ENCODE measurements at regions not wholly inside any gene's neighbourhood (a gene's known extent, or its start where the extent isn't known, plus 50 kb on each side); places are given as distances from the start of the nearest gene placed in this dataset.

DNA sequence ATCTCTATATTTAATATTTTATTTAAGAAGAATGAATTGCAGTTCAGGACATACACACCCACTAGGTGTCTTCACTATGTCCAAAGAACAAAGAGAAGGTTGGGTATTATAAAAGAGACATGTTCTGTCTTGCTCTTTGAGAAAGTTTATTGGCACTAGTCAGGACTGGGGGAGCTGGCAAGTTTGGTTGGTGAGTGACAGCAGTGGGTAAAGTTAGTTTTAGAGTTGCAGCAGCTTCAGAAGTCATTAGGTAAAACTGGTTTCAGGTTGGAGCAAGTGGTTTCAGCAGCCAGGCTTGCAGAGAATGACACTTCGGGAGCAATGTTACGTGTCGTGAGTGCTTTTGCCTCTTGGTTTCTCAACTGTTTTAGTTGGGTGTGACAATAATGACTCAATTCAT is 142.2 kb upstream of the HS3ST3A1 start:
- CTCF ChIA-PET, result no interaction called here
- no peaks in the 10 kb centered on the region for H3K36me3 Mint-ChIP-seq (ENCODE audit: low read depth)
- no peaks in the 10 kb centered on the region for H3K4me1 Mint-ChIP-seq (ENCODE audit: low read depth)
- POLR2A ChIA-PET, result no interaction called here
- ATAC-seq (no peak), DNase-seq (no peak)
- no peak overlapping the region for H3K27ac Mint-ChIP-seq
- H3K4me3 Mint-ChIP-seq, result no peak overlapping the region
- H3K27me3 Mint-ChIP-seq (ENCODE audit: low read depth), result peaks cover 9% of the 10 kb centered on the region
- H3K9me3 Mint-ChIP-seq (ENCODE audit: insufficient read depth), result no peaks in the 10 kb centered on the region

DNA sequence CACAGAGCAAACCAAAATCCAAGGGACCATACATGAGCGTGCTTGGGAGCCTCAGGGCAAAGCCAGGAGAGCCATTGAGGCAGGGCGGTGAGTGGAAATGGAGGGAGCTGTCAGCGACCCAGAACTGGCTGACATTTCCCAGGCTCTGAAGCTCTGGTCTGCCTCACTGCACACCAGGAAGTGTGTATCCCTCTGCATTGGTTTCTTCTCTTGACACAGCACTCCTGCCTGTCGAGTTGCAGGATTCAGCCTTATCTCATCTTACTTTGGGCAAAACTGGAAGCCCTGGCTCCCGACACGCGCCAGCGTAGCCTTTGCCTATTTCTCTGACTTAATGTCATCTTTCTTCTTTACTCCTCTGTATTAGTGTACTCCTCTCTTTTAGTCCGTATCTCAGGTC is 144.7 kb upstream of the HS3ST3A1 start:
- no peak overlapping the region for H3K4me3 Mint-ChIP-seq
- ATAC-seq (no peak), DNase-seq (no peak)
- no peaks in the 10 kb centered on the region for H3K9me3 Mint-ChIP-seq (ENCODE audit: insufficient read depth)
- no peaks in the 10 kb centered on the region for H3K4me1 Mint-ChIP-seq (ENCODE audit: low read depth)
- CTCF ChIA-PET, result no interaction called here
- H3K27me3 Mint-ChIP-seq (ENCODE audit: low read depth), result peaks cover 2% of the 10 kb centered on the region
- H3K27ac Mint-ChIP-seq, result no peak overlapping the region
- POLR2A ChIA-PET, result no interaction called here
- H3K36me3 Mint-ChIP-seq (ENCODE audit: low read depth), result no peaks in the 10 kb centered on the region

DNA sequence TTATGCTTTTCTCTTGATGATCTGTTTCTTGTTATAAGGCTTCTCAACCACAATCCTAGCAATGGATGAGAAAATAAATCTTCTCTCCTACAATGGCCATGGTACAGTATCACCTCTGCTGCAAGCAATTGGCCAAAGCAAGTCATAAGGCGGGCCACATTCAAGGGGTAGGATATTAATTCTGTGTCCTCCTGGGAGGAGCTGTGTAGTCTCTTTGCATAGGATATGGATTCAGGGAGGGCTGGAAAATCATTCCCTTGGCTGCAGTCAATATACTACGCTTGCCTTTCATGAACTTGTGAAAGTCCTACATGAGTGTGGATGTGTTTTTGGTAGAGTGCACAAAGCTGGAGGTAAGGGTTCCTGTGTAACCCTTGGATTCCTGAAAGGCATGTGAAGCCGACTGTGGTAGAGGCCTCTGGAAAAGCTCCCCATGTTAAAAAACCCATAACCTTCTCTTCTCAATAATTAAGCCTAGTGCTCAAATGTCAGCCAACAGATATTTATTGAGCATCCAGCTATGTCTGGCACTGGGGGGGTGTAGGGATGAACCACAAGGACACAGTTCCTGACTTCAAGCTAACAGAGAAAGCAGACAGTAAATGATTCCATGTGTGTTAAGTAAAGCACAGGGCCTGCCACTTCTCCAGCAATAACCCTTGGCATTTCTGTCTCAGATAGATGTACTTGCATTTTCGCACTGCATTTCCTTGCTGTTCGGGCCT is 147.6 kb upstream of the HS3ST3A1 start:
- CTCF ChIA-PET, result no interaction called here
- DNase-seq (no peak), ATAC-seq (no peak)
- H3K9me3 Mint-ChIP-seq (ENCODE audit: insufficient read depth), result no peaks in the 10 kb centered on the region
- no peak overlapping the region for H3K4me3 Mint-ChIP-seq
- H3K27me3 Mint-ChIP-seq (ENCODE audit: low read depth), result no peaks in the 10 kb centered on the region
- no peaks in the 10 kb centered on the region for H3K4me1 Mint-ChIP-seq (ENCODE audit: low read depth)
- POLR2A ChIA-PET, result no interaction called here
- H3K27ac Mint-ChIP-seq, result no peak overlapping the region
- no peaks in the 10 kb centered on the region for H3K36me3 Mint-ChIP-seq (ENCODE audit: low read depth)

DNA sequence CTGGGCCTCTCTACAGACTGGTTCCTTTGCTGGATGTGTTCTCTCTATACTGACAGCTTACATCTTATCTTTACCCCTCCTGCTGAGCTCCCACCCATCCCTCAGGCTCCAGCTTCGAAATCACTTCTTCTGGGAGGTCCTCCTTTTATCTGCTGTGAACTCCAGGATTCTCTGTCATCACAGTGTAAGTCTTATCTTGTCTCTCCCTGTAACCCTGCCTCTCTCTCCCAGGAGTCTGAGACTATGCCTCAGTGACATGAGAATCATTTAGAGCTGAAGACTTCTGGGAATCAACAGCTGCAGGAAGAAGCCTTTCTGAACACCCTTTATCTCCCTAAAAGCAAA is 148.1 kb upstream of the HS3ST3A1 start:
- ChIA-PET POLR2A (no interaction called here), CTCF (no interaction called here)
- no peak for DNase-seq
- Mint-ChIP-seq H3K27ac (no peak overlapping the region), H3K9me3 (ENCODE audit: insufficient read depth) (no peaks in the 10 kb centered on the region), H3K4me1 (ENCODE audit: low read depth) (no peaks in the 10 kb centered on the region), H3K27me3 (ENCODE audit: low read depth) (no peaks in the 10 kb centered on the region), H3K36me3 (ENCODE audit: low read depth) (no peaks in the 10 kb centered on the region), H3K4me3 (no peak overlapping the region)
- ATAC-seq, result no peak

DNA sequence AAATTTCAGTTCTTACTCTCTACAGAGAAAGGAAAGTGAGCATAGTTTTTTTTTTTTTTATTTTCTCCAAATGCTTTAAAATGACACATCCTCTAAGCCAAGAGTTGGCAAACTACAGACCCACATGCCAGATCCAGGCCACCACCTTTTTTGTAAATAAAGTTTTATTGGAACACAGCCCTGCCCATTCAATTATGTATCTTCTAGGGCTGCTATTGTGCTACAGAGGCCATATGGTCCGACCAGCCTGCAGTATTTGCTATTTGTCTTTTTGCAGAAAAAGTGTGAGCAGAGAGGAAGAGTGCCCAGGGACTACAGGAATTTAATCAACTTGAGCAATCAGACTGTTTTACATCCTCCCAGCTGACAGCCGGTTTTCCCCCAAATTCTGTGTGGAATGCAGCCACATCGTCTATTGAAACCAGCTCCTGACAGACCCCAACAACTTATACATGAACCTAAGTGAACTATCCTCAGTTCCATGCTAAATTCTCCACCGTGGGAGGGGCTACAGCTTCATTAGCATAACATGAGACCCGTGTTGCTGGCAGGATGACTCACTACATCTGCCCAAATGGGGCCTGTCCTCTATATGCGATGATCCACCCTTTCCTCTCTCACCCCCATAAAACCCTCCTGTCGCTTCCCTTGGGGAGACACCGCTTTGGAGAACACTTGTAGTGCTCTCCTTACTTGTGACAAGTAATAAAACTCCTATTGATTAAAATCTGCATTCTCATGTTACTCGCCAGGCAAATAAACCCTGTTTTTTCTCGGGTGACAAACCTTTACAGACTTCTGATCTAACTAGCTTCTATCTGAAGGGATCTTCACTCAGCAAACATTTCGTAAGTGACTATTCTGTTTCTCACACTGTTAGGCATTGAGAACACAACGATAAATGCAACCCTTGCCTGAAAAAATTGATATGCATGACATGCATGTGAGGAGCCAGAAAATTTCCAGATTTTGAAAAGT is 149.4 kb upstream of the HS3ST3A1 start:
- H3K4me3 Mint-ChIP-seq, result no peak overlapping the region
- H3K36me3 Mint-ChIP-seq (ENCODE audit: low read depth), result no peaks in the 10 kb centered on the region
- H3K27me3 Mint-ChIP-seq (ENCODE audit: low read depth), result no peaks in the 10 kb centered on the region
- DNase-seq (no peak), ATAC-seq (no peak)
- POLR2A ChIA-PET, result no interaction called here
- CTCF ChIA-PET, result no interaction called here
- no peak overlapping the region for H3K27ac Mint-ChIP-seq
- no peaks in the 10 kb centered on the region for H3K9me3 Mint-ChIP-seq (ENCODE audit: insufficient read depth)
- H3K4me1 Mint-ChIP-seq (ENCODE audit: low read depth), result no peaks in the 10 kb centered on the region

DNA sequence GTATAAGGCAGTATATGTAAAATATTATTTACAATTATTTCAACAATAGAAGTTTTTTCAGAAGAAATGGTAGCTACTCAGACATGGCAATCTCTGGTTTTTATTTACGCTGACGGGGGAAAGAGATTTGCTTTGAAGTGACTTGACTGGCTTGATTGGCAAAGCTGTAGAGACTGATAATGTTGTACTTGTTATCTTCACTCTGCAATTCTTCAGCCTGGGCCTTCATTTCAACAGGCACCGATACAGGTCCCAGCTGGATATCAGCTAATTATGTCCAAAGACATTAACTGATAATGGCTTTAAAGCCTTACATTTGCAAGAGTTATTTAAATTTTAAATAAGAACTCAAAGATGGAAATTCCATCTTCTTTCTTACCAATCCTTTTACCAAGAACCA is 151.4 kb upstream of the HS3ST3A1 start:
- POLR2A ChIA-PET, result no interaction called here
- Mint-ChIP-seq H3K27me3 (ENCODE audit: low read depth) (no peaks in the 10 kb centered on the region), H3K27ac (no peak overlapping the region), H3K36me3 (ENCODE audit: low read depth) (no peaks in the 10 kb centered on the region), H3K9me3 (ENCODE audit: insufficient read depth) (no peaks in the 10 kb centered on the region), H3K4me1 (ENCODE audit: low read depth) (no peaks in the 10 kb centered on the region), H3K4me3 (no peak overlapping the region)
- CTCF ChIA-PET, result interaction anchor here (1.4 kb wide), 1 partner anchor 548 kb away, joined by 3 read pairs; the partner anchor contains the start of gene HS3ST3B1
- ATAC-seq (no peak), DNase-seq (no peak)

DNA sequence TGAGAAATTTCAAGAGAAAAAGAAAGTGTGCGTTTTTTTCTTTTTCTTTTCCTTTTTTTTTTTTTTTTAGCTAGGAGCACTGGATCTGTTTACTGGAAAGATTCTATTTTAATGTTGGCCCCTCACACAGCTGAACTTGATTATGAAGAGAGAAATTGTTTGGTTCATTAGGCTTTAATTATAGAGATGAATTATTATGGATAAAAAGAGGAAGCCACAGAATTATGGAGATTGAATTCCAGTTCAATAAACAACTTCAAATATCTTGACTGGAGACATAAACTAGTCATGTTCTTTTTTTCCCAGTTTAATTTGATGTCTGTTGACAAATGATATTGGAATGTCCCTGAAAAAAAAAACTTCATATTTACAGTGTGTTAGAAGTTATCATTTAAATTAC is 152.0 kb upstream of the HS3ST3A1 start:
- DNase-seq (no peak), ATAC-seq (no peak)
- H3K4me3 Mint-ChIP-seq, result no peak overlapping the region
- H3K27ac Mint-ChIP-seq, result no peak overlapping the region
- ChIA-PET POLR2A (no interaction called here), CTCF (interaction anchor here (1.4 kb wide), 1 partner anchor 547 kb away, joined by 3 read pairs; the partner anchor contains the start of gene HS3ST3B1)
- no peaks in the 10 kb centered on the region for H3K4me1 Mint-ChIP-seq (ENCODE audit: low read depth)
- no peaks in the 10 kb centered on the region for H3K9me3 Mint-ChIP-seq (ENCODE audit: insufficient read depth)
- no peaks in the 10 kb centered on the region for H3K27me3 Mint-ChIP-seq (ENCODE audit: low read depth)
- no peaks in the 10 kb centered on the region for H3K36me3 Mint-ChIP-seq (ENCODE audit: low read depth)

DNA sequence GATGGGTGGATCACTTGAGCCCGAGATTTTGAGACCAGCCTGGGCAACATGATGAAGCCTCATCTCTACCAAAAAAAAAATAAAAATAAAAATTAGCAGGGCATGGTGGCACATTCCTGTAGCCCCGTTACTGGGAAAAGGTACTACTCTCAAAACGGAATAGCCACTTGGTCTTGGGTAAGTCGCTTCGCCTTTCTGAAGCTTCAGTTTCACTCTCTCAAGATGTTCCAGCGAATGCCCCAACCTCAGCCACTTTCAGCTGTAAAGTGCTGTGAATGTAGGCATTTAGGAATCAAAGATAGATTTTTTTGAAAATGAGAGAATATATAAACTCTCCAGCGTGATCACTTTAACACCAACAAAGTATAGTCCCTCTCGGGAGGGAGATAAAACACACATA is 154.1 kb upstream of the HS3ST3A1 start:
- ATAC-seq, result no peak
- Mint-ChIP-seq H3K9me3 (ENCODE audit: insufficient read depth) (no peaks in the 10 kb centered on the region), H3K27ac (no peak overlapping the region), H3K36me3 (ENCODE audit: low read depth) (no peaks in the 10 kb centered on the region), H3K27me3 (ENCODE audit: low read depth) (peaks cover 3% of the 10 kb centered on the region), H3K4me3 (no peak overlapping the region), H3K4me1 (ENCODE audit: low read depth) (no peaks in the 10 kb centered on the region)
- CTCF ChIA-PET, result no interaction called here
- DNase-seq, result no peak
- POLR2A ChIA-PET, result no interaction called here

DNA sequence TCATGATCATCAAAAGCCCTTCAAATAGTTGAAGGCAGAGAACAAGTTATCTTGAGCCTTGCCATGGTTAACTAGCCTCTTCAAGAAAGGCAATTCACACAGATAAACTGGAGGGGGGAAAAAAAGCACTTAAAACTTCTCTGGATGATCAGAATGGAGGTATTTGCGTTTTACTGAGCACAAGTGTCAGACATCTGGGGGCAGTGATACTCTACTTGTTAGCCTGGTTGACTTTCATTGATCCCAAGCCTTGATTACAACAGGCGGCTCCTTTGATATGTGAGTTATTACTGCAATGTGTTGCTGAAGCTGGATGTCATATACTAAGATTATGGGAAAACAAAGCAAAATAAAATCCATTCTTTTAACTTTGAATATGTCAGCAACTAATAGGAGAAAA is 155.0 kb upstream of the HS3ST3A1 start:
- Mint-ChIP-seq H3K27ac (no peak overlapping the region), H3K36me3 (ENCODE audit: low read depth) (no peaks in the 10 kb centered on the region), H3K4me1 (ENCODE audit: low read depth) (no peaks in the 10 kb centered on the region), H3K4me3 (no peak overlapping the region), H3K9me3 (ENCODE audit: insufficient read depth) (no peaks in the 10 kb centered on the region), H3K27me3 (ENCODE audit: low read depth) (peaks cover 3% of the 10 kb centered on the region)
- ChIA-PET POLR2A (no interaction called here), CTCF (no interaction called here)
- DNase-seq, result no peak
- ATAC-seq, result no peak

DNA sequence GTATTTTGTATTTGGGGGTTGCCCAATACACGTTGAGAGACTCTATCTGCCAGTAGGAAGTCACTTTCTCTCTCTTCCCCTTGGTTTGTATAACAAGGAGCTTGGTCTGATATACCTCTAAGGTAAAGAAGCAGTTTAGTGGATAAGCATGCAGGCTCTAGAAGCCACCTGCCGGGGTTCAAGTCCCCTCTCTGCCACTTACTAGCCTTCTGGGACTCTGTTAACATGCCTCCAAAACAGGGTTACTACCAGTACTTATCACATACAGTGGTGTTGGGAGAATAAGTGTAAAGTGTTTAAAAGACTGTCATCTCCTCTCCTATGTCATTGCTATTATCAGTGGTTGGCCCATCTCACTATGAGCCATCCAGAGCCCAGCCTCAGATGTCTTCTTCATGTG is 156.1 kb upstream of the HS3ST3A1 start:
- no peak for DNase-seq
- Mint-ChIP-seq H3K4me1 (ENCODE audit: low read depth) (no peaks in the 10 kb centered on the region), H3K9me3 (ENCODE audit: insufficient read depth) (no peaks in the 10 kb centered on the region), H3K4me3 (no peak overlapping the region), H3K27me3 (ENCODE audit: low read depth) (peaks cover 3% of the 10 kb centered on the region), H3K27ac (no peak overlapping the region), H3K36me3 (ENCODE audit: low read depth) (no peaks in the 10 kb centered on the region)
- ChIA-PET CTCF (no interaction called here), POLR2A (no interaction called here)
- no peak for ATAC-seq

DNA sequence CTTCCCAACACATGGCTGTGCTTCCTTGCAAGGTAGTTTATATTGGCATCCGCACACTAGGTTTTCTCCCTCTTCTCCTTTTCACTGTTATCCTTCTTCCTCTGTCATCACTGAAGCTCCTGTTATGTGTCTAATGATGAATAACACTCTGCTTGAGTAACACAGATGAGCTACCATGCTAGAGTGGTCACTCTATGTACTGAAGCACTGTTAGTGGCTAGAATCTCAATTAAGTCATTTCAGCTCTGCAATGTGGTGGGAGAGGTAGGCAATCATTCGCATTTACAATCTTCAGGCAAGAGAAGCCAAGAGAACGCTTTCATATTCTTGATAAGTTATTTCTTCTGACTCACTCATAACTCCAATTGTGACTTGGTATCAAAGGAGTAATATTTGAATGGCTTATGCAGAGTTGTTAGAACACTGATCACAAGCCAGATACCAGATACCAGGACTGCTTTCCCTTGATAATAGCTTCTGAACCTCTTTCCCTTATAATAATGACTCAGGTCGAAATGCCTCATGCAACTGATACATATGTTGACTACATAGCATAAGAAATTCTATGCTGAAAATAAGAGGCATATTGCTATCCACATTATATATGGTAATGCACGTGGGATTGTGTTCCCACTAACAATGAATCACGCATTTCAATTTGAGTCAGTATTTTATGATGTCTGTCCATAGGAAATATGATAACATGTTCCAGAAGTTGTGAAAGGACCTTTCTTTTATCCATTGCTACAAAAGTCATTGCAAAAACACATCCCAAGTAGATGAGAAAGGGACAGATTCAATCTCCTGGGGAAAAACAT is 158.0 kb upstream of the HS3ST3A1 start:
- Mint-ChIP-seq H3K9me3 (ENCODE audit: insufficient read depth) (no peaks in the 10 kb centered on the region), H3K27me3 (ENCODE audit: low read depth) (peaks cover 3% of the 10 kb centered on the region), H3K4me1 (ENCODE audit: low read depth) (no peaks in the 10 kb centered on the region), H3K27ac (no peak overlapping the region), H3K36me3 (ENCODE audit: low read depth) (no peaks in the 10 kb centered on the region), H3K4me3 (no peak overlapping the region)
- ChIA-PET CTCF (no interaction called here), POLR2A (no interaction called here)
- DNase-seq (no peak), ATAC-seq (no peak)

DNA sequence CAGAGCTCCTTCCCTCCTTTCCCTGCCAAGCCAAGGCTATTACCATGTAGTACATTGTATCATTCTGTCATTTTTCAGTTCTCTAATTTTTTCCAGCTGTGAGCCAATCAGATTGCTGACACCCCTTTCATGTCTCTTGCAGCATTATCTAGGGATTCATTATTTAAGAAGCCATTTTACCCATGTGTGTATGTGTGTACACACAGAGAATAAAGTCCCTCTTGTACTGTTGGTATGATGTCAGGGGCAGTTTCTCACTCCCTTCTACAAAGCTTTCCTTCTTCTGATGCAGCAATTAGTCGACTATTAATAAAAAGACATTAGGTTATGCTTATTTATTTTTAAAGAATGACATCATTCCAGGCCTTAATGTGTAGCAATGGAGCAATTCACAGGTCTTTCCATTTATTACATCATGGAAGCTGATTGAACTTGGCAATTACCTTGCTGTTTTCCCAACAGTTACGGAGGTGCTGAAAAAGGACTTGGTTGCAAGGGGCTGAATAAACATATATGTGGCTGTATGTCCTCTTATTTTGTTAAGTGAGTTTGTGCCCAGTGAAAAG is 159.4 kb upstream of the HS3ST3A1 start:
- no peak overlapping the region for H3K27ac Mint-ChIP-seq
- peaks cover 3% of the 10 kb centered on the region for H3K27me3 Mint-ChIP-seq (ENCODE audit: low read depth)
- DNase-seq (no peak), ATAC-seq (no peak)
- no peak overlapping the region for H3K4me3 Mint-ChIP-seq
- POLR2A ChIA-PET, result no interaction called here
- no peaks in the 10 kb centered on the region for H3K36me3 Mint-ChIP-seq (ENCODE audit: low read depth)
- no peaks in the 10 kb centered on the region for H3K4me1 Mint-ChIP-seq (ENCODE audit: low read depth)
- CTCF ChIA-PET, result no interaction called here
- H3K9me3 Mint-ChIP-seq (ENCODE audit: insufficient read depth), result no peaks in the 10 kb centered on the region
